H1 (cell line): ENCODE measurements at regions not wholly inside any gene's neighbourhood (a gene's known extent, or its start where the extent isn't known, plus 50 kb on each side); places are given as distances from the start of the nearest gene placed in this dataset.

ENCODE experiments used
- CTCF ChIA-PET: fragments of 300-600 bp; sonication (Branson Sonifier 250); formaldehyde crosslinking; loops from one replicate; lab custom pipeline; 2021; ENCODE audit not compliant: partially characterized antibody; lab: Charles Lee
- POLR2A ChIA-PET: fragments of 300-600 bp; sonication (Branson Sonifier 250); formaldehyde crosslinking; loops from one replicate; lab custom pipeline; 2021; ENCODE audit warnings: inconsistent platforms; ENCODE audit not compliant: partially characterized antibody; lab: Charles Lee
- DNase-seq, 2 experiments: peaks; one replicate each; pipeline versions ENCODE4 v3.0.0 to v3.0.0-alpha.2; 2010 to 2022; ENCODE audit warnings: low spot score in 2 of 2, low read depth in 1 of 2, mixed read lengths in 1 of 2
- FAIRE-seq: peaks from 2 replicates; lab custom pipeline; 2011; peaks lifted over from hg19 to GRCh38; lab: Jason Lieb, UNC
- H2AFZ ChIP-seq: 2 replicates; pipeline ENCODE4 v1.8.1; 2012; ENCODE audit warnings: low read length, inconsistent platforms
- H2AK5ac ChIP-seq: 2 replicates; pipeline ENCODE4 v1.6.1; 2013; ENCODE audit warnings: low read depth, low read length
- H2BK120ac ChIP-seq: replicated peaks from 2 replicates; pipeline ENCODE3; 2013; ENCODE audit warnings: low read depth, low read length, inconsistent platforms
- H2BK12ac ChIP-seq: 2 replicates; pipeline ENCODE4 v1.6.1; 2013; ENCODE audit warnings: low read depth, low read length
- H2BK15ac ChIP-seq: 2 replicates; pipeline ENCODE4 v1.6.1; 2013; ENCODE audit warnings: low read length
- H2BK20ac ChIP-seq: 2 replicates; pipeline ENCODE4 v1.6.1; 2013; ENCODE audit warnings: low read length
- H2BK5ac ChIP-seq: 2 replicates; pipeline ENCODE4 v1.6.1; 2013; ENCODE audit warnings: low read depth, low read length
- H3K14ac ChIP-seq: 2 replicates; pipeline ENCODE4 v1.6.1; 2013; ENCODE audit warnings: inconsistent platforms; ENCODE audit not compliant: insufficient read length
- H3K18ac ChIP-seq: 2 replicates; pipeline ENCODE4 v1.6.1; 2013; ENCODE audit warnings: low read length; ENCODE audit errors: extremely low read depth
- H3K23ac ChIP-seq: 2 replicates; pipeline ENCODE4 v1.6.1; 2013; ENCODE audit warnings: inconsistent platforms; ENCODE audit not compliant: insufficient read length
- H3K23me2 ChIP-seq: 2 replicates; pipeline ENCODE4 v1.6.1; 2013; ENCODE audit warnings: low read depth, low read length
- H3K27ac ChIP-seq: 2 replicates; pipeline ENCODE4 v1.6.1; 2011; ENCODE audit warnings: low read depth, low read length, inconsistent platforms
- H3K27me3 ChIP-seq, 4 experiments: replicated peaks in 1 of 4; 1 replicate in 1 of 4; 2 replicates in 3 of 4; pipeline versions ENCODE4 v1.6.1 to v1.8.1; 2011 to 2013; ENCODE audit warnings: low read length in 3 of 4, mild to moderate bottlenecking in 3 of 4, inconsistent platforms in 2 of 4, mixed read lengths in 2 of 4, moderate library complexity in 1 of 4; ENCODE audit not compliant: control insufficient read depth in 3 of 4, insufficient read depth in 3 of 4; ENCODE audit errors: extremely low read depth in 1 of 4
- H3K36me3 ChIP-seq, 4 experiments: 2 replicates each; pipeline versions ENCODE4 v1.6.1 to v1.8.1; 2011 to 2013; ENCODE audit warnings: mild to moderate bottlenecking in 4 of 4, low read length in 3 of 4, moderate library complexity in 2 of 4, control low read depth in 1 of 4, inconsistent platforms in 1 of 4; ENCODE audit not compliant: insufficient read depth in 4 of 4, control insufficient read depth in 2 of 4
- H3K4ac ChIP-seq: replicated peaks from 2 replicates; pipeline ENCODE3; 2013; ENCODE audit warnings: low read length, low read depth, mixed read lengths, inconsistent platforms; ENCODE audit not compliant: insufficient read length
- H3K4me1 ChIP-seq, 4 experiments: replicated peaks in 1 of 4; 1 replicate in 1 of 4; 2 replicates in 3 of 4; pipeline versions ENCODE4 v1.6.1 to v1.8.1; 2011 to 2013; ENCODE audit warnings: low read length in 3 of 4, inconsistent platforms in 2 of 4, mixed read lengths in 1 of 4; ENCODE audit not compliant: insufficient read depth in 4 of 4, control insufficient read depth in 3 of 4
- H3K4me2 ChIP-seq, 2 experiments: 2 replicates each; pipeline versions ENCODE4 v1.6.1 to v1.8.1; 2011 to 2013; ENCODE audit warnings: low read depth in 2 of 2, low read length in 2 of 2, control low read depth in 1 of 2, inconsistent platforms in 1 of 2, mild to moderate bottlenecking in 1 of 2; ENCODE audit not compliant: insufficient read depth in 1 of 2
- H3K4me3 ChIP-seq, 4 experiments: fragments of 200-600, 300-600 bp in 1 of 4; sonication (generic), shearing (Covaris generic), sonication (Bioruptor Twin) in 1 of 4; 2 replicates each; pipeline versions ENCODE4 v1.5.1 to v1.8.1; 2011 to 2016; ENCODE audit warnings: low read length in 4 of 4, low read depth in 3 of 4, control low read depth in 2 of 4, inconsistent platforms in 2 of 4, mild to moderate bottlenecking in 2 of 4, mixed read lengths in 1 of 4, moderate library complexity in 1 of 4; ENCODE audit not compliant: insufficient read depth in 2 of 4; ENCODE audit errors: extremely low read depth in 1 of 4
- H3K56ac ChIP-seq: replicated peaks from 2 replicates; pipeline ENCODE3; 2013; ENCODE audit warnings: low read depth, mild to moderate bottlenecking, mixed read lengths, low read length, inconsistent platforms; ENCODE audit not compliant: insufficient read length
- H3K79me1 ChIP-seq: 2 replicates; pipeline ENCODE4 v1.6.1; 2013; ENCODE audit warnings: low read depth, low read length, control low read depth
- H3K79me2 ChIP-seq, 2 experiments: 2 replicates each; pipeline versions ENCODE4 v1.6.1 to v1.8.1; 2012 to 2013; ENCODE audit warnings: low read length in 2 of 2, mild to moderate bottlenecking in 2 of 2, inconsistent platforms in 1 of 2; ENCODE audit not compliant: insufficient read depth in 2 of 2, control insufficient read depth in 1 of 2
- H3K9ac ChIP-seq, 4 experiments: replicated peaks in 1 of 4; 1 replicate in 1 of 4; 2 replicates in 3 of 4; pipeline versions ENCODE4 v1.6.1 to v1.8.1; 2011 to 2013; ENCODE audit warnings: low read depth in 3 of 4, low read length in 3 of 4, control low read depth in 2 of 4, mild to moderate bottlenecking in 2 of 4, moderate library complexity in 2 of 4, inconsistent platforms in 1 of 4; ENCODE audit errors: extremely low read depth in 1 of 4
- H3K9me3 ChIP-seq, 2 experiments: 2 replicates each; pipeline versions ENCODE4 v1.6.1 to v1.8.1; 2012 to 2013; ENCODE audit warnings: mild to moderate bottlenecking in 2 of 2, moderate library complexity in 2 of 2, control low read depth in 1 of 2, inconsistent platforms in 1 of 2, low read depth in 1 of 2, low read length in 1 of 2, mixed read lengths in 1 of 2; ENCODE audit not compliant: insufficient read depth in 2 of 2
- H4K20me1 ChIP-seq, 2 experiments: replicated peaks in 1 of 2; 2 replicates each; pipeline versions ENCODE3 to v1.8.1; 2011 to 2013; ENCODE audit warnings: inconsistent platforms in 2 of 2, low read length in 2 of 2, mild to moderate bottlenecking in 1 of 2; ENCODE audit not compliant: insufficient read depth in 2 of 2, control insufficient read depth in 1 of 2
- H4K5ac ChIP-seq: 2 replicates; pipeline ENCODE4 v1.6.1; 2013; ENCODE audit warnings: low read length, low read depth, mixed read lengths, inconsistent platforms; ENCODE audit not compliant: insufficient read length
- H4K8ac ChIP-seq: 2 replicates; pipeline ENCODE4 v1.8.0; 2013; ENCODE audit warnings: mild to moderate bottlenecking, moderate library complexity, low read length, inconsistent platforms; ENCODE audit not compliant: insufficient read depth; ENCODE audit errors: extremely low read depth
- H4K91ac ChIP-seq: replicated peaks from 2 replicates; pipeline ENCODE3; 2013; ENCODE audit warnings: low read length, mixed read lengths, inconsistent platforms; ENCODE audit not compliant: insufficient read length
- ATF3 ChIP-seq: IDR thresholded peaks from 2 replicates; pipeline ENCODE4 v1.6.1; 2011; ENCODE audit warnings: low read depth, mild to moderate bottlenecking, low read length; ENCODE audit not compliant: insufficient read depth
- CEBPB ChIP-seq: IDR thresholded peaks from 2 replicates; pipeline ENCODE4 v1.6.1; 2012; ENCODE audit warnings: low read depth, low read length
- EGR1 ChIP-seq: IDR thresholded peaks from 2 replicates; pipeline ENCODE4 v1.6.1; 2011; ENCODE audit warnings: low read depth, low read length, borderline replicate concordance
- HDAC2 ChIP-seq, 2 experiments: fragments of 300-600 bp in 1 of 2; sonication (generic) in 1 of 2; IDR thresholded peaks; 2 replicates each; pipeline ENCODE4 v1.6.1; 2011 to 2012; ENCODE audit warnings: low read depth in 2 of 2, low read length in 2 of 2, mild to moderate bottlenecking in 2 of 2, moderate library complexity in 2 of 2, borderline replicate concordance in 1 of 2, inconsistent platforms in 1 of 2
- KDM4A ChIP-seq: IDR thresholded peaks from one replicate; pipeline ENCODE4 v1.7.1; 2012; ENCODE audit warnings: low read depth, mild to moderate bottlenecking, moderate library complexity, low read length, inconsistent platforms; ENCODE audit not compliant: severe bottlenecking
- MAFK ChIP-seq: IDR thresholded peaks from 2 replicates; pipeline ENCODE4 v1.6.1; 2012; ENCODE audit warnings: low read depth, mild to moderate bottlenecking, improper control_type of control experiment, low read length
- RAD21 ChIP-seq, 2 experiments: IDR thresholded peaks in 1 of 2; conservative IDR thresholded peaks in 1 of 2; 2 replicates each; pipeline ENCODE4 v1.6.1; 2011; ENCODE audit warnings: low read depth in 2 of 2, low read length in 2 of 2, improper control_type of control experiment in 1 of 2, inconsistent platforms in 1 of 2, mild to moderate bottlenecking in 1 of 2, moderate library complexity in 1 of 2
- RNF2 ChIP-seq: fragments of 200-900, 300-1000 bp; sonication (generic); IDR thresholded peaks from 2 replicates; pipeline ENCODE4 v1.7.1; 2016; ENCODE audit warnings: borderline replicate concordance, low read depth, mild to moderate bottlenecking, antibody characterized with exemption, low read length; ENCODE audit not compliant: poor library complexity, severe bottlenecking; ENCODE audit errors: missing control alignments
- SAP30 ChIP-seq: fragments of 300-600 bp; sonication (generic); IDR thresholded peaks from 2 replicates; pipeline ENCODE4 v1.7.1; 2012; ENCODE audit warnings: low read length, moderate library complexity, mild to moderate bottlenecking, inconsistent platforms; ENCODE audit not compliant: insufficient read depth, insufficient replicate concordance
- SIN3A ChIP-seq, 2 experiments: IDR thresholded peaks in 1 of 2; conservative IDR thresholded peaks in 1 of 2; 2 replicates each; pipeline ENCODE4 v1.6.1; 2011 to 2012; ENCODE audit warnings: low read length in 2 of 2, improper control_type of control experiment in 1 of 2, low read depth in 1 of 2, mild to moderate bottlenecking in 1 of 2
- TCF12 ChIP-seq: IDR thresholded peaks from 2 replicates; pipeline ENCODE4 v1.6.1; 2011; ENCODE audit warnings: low read depth, mild to moderate bottlenecking, low read length
- WGBS, 2 experiments: shearing (Covaris generic) in 1 of 2; methylation state at CpG; one replicate each; pipeline versions ENCODE4 v1.1.6 to v1.1.7; 2013 to 2015; ENCODE audit warnings: low lambda C conversion rate in 2 of 2, mixed read lengths in 2 of 2, inconsistent platforms in 1 of 2, low coverage in 1 of 2, missing lambda C conversion rate in 1 of 2; ENCODE audit not compliant: insufficient replicate concordance in 2 of 2, insufficient coverage in 1 of 2, insufficient read length in 1 of 2; ENCODE audit errors: extremely low coverage in 1 of 2, missing lambda C conversion rate in 1 of 2; 5-methylcytosine and 5-hydroxymethylcytosine counted together

- POLR2A ChIA-PET, result interaction anchor here (0.6 kb wide), 1 partner anchor 22 kb away, joined by 3 read pairs; no protein-coding TSS in a partner anchor
- Histone ChIP-seq H3K9ac (no peak overlapping the region), H2BK15ac (no peak overlapping the region), H3K4me2 (no peak overlapping the region), H3K79me1 (no peaks in the 10 kb centered on the region), H3K36me3 (no peaks in the 10 kb centered on the region), H3K18ac (no peak overlapping the region), H3K4me3 (no peak overlapping the region), H3K27me3 (no peaks in the 10 kb centered on the region), H3K23ac (no peak overlapping the region), H2BK12ac (no peak overlapping the region), H4K5ac (no peak overlapping the region), H3K4ac (no peak overlapping the region), H4K91ac (no peak overlapping the region), H3K27ac (no peak overlapping the region), H3K23me2 (no peaks in the 10 kb centered on the region), H3K4me1 (no peaks in the 10 kb centered on the region; a peak in 1 of 7 replicates), H4K8ac (no peak overlapping the region), H2BK20ac (no peak overlapping the region), H3K14ac (no peak overlapping the region), H3K79me2 (no peaks in the 10 kb centered on the region), H2AFZ (no peak overlapping the region), H4K20me1 (no peaks in the 10 kb centered on the region), H3K9me3 (no peaks in the 10 kb centered on the region), H2BK5ac (no peak overlapping the region), H3K56ac (no peak overlapping the region), H2BK120ac (no peak overlapping the region), H2AK5ac (no peak overlapping the region)
- 77% methylated on average over 4 of the region's 4 CpGs; no CpG with 5 or more reads in 1 of the 2 experiments for WGBS, 2 experiments
- FAIRE-seq (no peak), DNase-seq (no peak)
- CTCF ChIA-PET, result interaction anchor here (0.6 to 13.0 kb wide), 12 partner anchors 9 to 238 kb away, joined by 3 to 135 read pairs (median 4); no protein-coding TSS in a partner anchor
- TF ChIP-seq RAD21 (IDR thresholded peaks at IDR 0.05 in 1 of 2, conservative IDR thresholded peaks at IDR 0.05 in 1 of 2; ENCODE audit: low read depth in 2 of 2, low read length in 2 of 2) (no peak), TCF12 (no peak), KDM4A (no peak), HDAC2 (IDR thresholded peaks at IDR 0.05; ENCODE audit: borderline replicate concordance in 1 of 2, low read depth in 2 of 2, low read length in 2 of 2) (no peak), SAP30 (no peak), ATF3 (no peak), MAFK (no peak), EGR1 (no peak), SIN3A (conservative IDR thresholded peaks at IDR 0.05 in 1 of 2, IDR thresholded peaks at IDR 0.05 in 1 of 2; ENCODE audit: low read depth in 1 of 2, low read length in 2 of 2) (no peak), CEBPB (no peak), RNF2 (no peak)
Observed at GRCh38 chr3:167928381-167928780, 167.3 kb downstream of the GOLIM4 start.
